SK-N-MC (cell line): ENCODE measurements at regions not wholly inside any gene's neighbourhood (a gene's known extent, or its start where the extent isn't known, plus 50 kb on each side); places are given as distances from the start of the nearest gene placed in this dataset.

Experiments
- EZH2 ChIP-seq: fragments of 200-600 bp; sonication (generic); IDR thresholded peaks from one replicate; pipeline ENCODE4 v1.6.1; 2017; ENCODE audit warnings: antibody characterized with exemption
- FOXP2 ChIP-seq: optimal IDR thresholded peaks from 2 replicates; pipeline ENCODE3; 2011; ENCODE audit warnings: mild to moderate bottlenecking, moderate library complexity; ENCODE audit not compliant: insufficient read depth; ENCODE audit errors: extremely low read length, control extremely low read depth
- POLR2AphosphoS5 ChIP-seq: IDR thresholded peaks from 2 replicates; pipeline ENCODE4 v1.6.1; 2012; ENCODE audit warnings: mild to moderate bottlenecking, low read depth, low read length, borderline replicate concordance

DNA sequence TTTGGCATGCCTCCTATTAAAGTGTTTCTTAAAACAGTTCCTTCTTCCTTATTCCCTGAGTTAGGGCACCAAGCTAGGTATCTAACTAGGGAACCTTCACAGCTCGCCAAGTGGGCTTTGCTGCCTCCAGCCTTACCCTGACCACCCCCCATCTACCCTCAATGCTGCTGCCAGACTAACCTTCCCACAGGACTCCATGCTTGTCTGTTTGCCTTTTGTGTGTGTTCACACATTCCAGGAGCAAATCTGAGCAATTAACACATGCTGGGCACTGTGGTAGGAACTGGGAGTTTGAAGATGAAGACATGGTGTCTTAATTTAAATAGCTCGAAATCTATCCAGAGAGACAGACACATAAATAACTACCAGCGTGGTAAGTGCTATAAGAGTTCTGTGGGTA lies 185.2 kb downstream of the MZT1 start:
- TF ChIP-seq POLR2AphosphoS5 (no peak), EZH2 (no peak), FOXP2 (no peak)
